ENCODE measurements at regions not wholly inside any gene's neighbourhood (a gene's known extent, or its start where the extent isn't known, plus 50 kb on each side); places are given as distances from the start of the nearest gene placed in this dataset.
"Not testable (repeated sequence)": the region's sequence is repeated elsewhere in the genome, so short reads cannot be mapped to it uniquely, and the experiment has no call there.

DNA sequence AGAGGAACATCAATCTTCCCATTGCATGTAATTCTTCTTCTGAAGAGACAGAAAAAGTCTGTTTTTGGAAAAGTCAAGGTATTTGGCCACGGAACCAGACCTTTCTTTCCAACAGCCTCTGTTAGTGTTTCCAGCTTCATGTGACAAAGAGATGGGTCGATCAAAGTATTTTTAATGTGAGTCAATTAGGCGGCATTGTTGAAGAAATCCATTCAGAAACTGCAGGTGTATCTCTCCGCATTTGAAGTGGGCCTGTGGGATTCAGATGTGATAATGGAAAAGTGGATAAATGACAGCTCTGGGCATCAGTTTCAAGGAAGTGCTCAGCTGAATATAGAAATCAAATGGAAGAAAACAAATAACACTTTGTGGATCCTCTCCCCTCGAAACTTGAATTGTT lies 143.1 kb upstream of the CHL1 start:
- not testable (repeated sequence) for TF ChIP-seq CTCF, POLR2A (IDR thresholded peaks at IDR 0.05)
